ENCODE measurements at regions not wholly inside any gene's neighbourhood (a gene's known extent, or its start where the extent isn't known, plus 50 kb on each side); places are given as distances from the start of the nearest gene placed in this dataset.

- intact Hi-C loops (cut with DNase I; ENCODE audit: low total_unique reads), result no loop called here
- no peak for DNase-seq (ENCODE audit: low spot score in 2 of 2)
- Histone ChIP-seq H3K27me3 (no peaks in the 10 kb centered on the region), H3K36me3 (no peaks in the 10 kb centered on the region), H3K4me3 (no peak overlapping the region), H3K4me1 (no peaks in the 10 kb centered on the region), H3K9me3 (no peaks in the 10 kb centered on the region), H3K27ac (no peak overlapping the region)
- TF ChIP-seq POLR2A (IDR thresholded peaks at IDR 0.05) (no peak), POLR2AphosphoS5 (IDR thresholded peaks at IDR 0.05) (no peak)
- TF ChIP-seq, protein P1, sequence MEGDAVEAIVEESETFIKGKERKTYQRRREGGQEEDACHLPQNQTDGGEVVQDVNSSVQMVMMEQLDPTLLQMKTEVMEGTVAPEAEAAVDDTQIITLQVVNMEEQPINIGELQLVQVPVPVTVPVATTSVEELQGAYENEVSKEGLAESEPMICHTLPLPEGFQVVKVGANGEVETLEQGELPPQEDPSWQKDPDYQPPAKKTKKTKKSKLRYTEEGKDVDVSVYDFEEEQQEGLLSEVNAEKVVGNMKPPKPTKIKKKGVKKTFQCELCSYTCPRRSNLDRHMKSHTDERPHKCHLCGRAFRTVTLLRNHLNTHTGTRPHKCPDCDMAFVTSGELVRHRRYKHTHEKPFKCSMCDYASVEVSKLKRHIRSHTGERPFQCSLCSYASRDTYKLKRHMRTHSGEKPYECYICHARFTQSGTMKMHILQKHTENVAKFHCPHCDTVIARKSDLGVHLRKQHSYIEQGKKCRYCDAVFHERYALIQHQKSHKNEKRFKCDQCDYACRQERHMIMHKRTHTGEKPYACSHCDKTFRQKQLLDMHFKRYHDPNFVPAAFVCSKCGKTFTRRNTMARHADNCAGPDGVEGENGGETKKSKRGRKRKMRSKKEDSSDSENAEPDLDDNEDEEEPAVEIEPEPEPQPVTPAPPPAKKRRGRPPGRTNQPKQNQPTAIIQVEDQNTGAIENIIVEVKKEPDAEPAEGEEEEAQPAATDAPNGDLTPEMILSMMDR (IDR thresholded peaks at IDR 0.05), result no peak
These were observed 381.4 kb upstream of the PROX1 start for GRCh38 chr1:213606252-213606820.

DNA sequence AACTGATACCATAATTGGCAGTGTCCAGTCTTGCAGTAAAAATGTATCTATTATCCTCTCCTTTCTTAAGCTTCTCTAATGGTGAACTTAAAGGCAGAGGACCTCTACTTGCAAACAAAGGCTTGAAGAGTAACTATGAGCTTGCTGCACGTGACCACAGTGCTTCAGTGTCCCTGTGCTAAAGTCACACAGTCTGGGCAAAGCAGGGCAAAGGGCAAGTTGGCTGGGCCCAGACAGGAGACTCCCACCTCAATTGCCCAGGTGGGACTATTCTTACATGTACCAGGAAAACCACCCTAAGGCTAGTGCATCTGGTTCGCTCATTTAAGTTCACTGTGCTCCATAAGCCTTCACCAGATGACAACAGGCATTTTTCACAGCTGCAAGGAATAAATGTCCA is 374.2 kb upstream of the PROX1 start:
- Histone ChIP-seq H3K9me3 (no peaks in the 10 kb centered on the region), H3K4me3 (no peak overlapping the region), H3K27ac (no peak overlapping the region), H3K36me3 (no peaks in the 10 kb centered on the region), H3K27me3 (no peaks in the 10 kb centered on the region), H3K4me1 (no peaks in the 10 kb centered on the region)
- TF ChIP-seq POLR2A (IDR thresholded peaks at IDR 0.05), result no peak
- TF ChIP-seq POLR2AphosphoS5 (IDR thresholded peaks at IDR 0.05), result no peak
- TF ChIP-seq, protein P1 (IDR thresholded peaks at IDR 0.05), result no peak
- DNase-seq (ENCODE audit: low spot score in 2 of 2), result no peak
- intact Hi-C loops (cut with DNase I; ENCODE audit: low total_unique reads), result loop anchor here (5.0 kb wide), 1 partner anchor 46 kb away; no protein-coding TSS in a partner anchor

- no peaks in the 10 kb centered on the region for H3K36me3 ChIP-seq
- H3K27ac ChIP-seq, result no peak overlapping the region
- no peaks in the 10 kb centered on the region for H3K9me3 ChIP-seq
- intact Hi-C loops (cut with DNase I; ENCODE audit: low total_unique reads), result no loop called here
- no peaks in the 10 kb centered on the region for H3K4me1 ChIP-seq
- H3K27me3 ChIP-seq, result no peaks in the 10 kb centered on the region
- DNase-seq (ENCODE audit: low spot score in 2 of 2), result no peak
- no peak overlapping the region for H3K4me3 ChIP-seq
- TF ChIP-seq POLR2A (IDR thresholded peaks at IDR 0.05) (no peak), POLR2AphosphoS5 (IDR thresholded peaks at IDR 0.05) (no peak)
These were observed 372.4 kb upstream of the PROX1 start for GRCh38 chr1:213615226-213615916.

GRCh38 chr1:213617133-213617532 is 370.6 kb upstream of the PROX1 start:
- TF ChIP-seq POLR2AphosphoS5 (IDR thresholded peaks at IDR 0.05) (no peak), POLR2A (IDR thresholded peaks at IDR 0.05) (no peak)
- TF ChIP-seq, protein P1 (IDR thresholded peaks at IDR 0.05), result no peak
- no peak for DNase-seq (ENCODE audit: low spot score in 2 of 2)
- intact Hi-C loops (cut with DNase I; ENCODE audit: low total_unique reads), result no loop called here
- Histone ChIP-seq H3K9me3 (no peaks in the 10 kb centered on the region), H3K27me3 (no peaks in the 10 kb centered on the region), H3K4me3 (no peak overlapping the region), H3K36me3 (no peaks in the 10 kb centered on the region), H3K27ac (no peak overlapping the region), H3K4me1 (no peaks in the 10 kb centered on the region)

DNA sequence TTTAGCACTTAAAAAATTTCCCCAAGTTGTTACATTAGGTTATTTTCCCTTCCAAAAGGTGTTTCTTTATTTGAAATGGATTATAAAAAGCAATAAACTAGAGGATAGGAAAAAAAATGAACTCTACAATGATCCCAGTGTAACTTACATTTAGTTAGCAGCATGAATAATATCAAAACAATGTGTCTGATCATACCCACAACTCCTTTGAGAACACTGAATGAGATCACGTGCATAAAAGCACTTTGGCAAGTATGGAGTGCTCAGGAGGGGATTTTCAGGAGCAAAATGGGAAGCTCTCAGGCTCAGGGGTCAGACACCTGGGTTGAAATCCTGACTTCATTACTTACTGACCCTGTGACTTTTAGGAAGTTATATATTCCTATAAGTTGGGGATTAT is 369.7 kb upstream of the PROX1 start:
- TF ChIP-seq POLR2A (IDR thresholded peaks at IDR 0.05) (no peak), POLR2AphosphoS5 (IDR thresholded peaks at IDR 0.05) (no peak)
- TF ChIP-seq, protein P1 (IDR thresholded peaks at IDR 0.05), result no peak
- Histone ChIP-seq H3K36me3 (no peaks in the 10 kb centered on the region), H3K4me1 (no peaks in the 10 kb centered on the region), H3K9me3 (no peaks in the 10 kb centered on the region), H3K27me3 (no peaks in the 10 kb centered on the region), H3K27ac (no peak overlapping the region), H3K4me3 (no peak overlapping the region)
- intact Hi-C loops (cut with DNase I; ENCODE audit: low total_unique reads), result no loop called here
- no peak for DNase-seq (ENCODE audit: low spot score in 2 of 2)
